ENCODE measurements at regions not wholly inside any gene's neighbourhood (a gene's known extent, or its start where the extent isn't known, plus 50 kb on each side); places are given as distances from the start of the nearest gene placed in this dataset.

DNA sequence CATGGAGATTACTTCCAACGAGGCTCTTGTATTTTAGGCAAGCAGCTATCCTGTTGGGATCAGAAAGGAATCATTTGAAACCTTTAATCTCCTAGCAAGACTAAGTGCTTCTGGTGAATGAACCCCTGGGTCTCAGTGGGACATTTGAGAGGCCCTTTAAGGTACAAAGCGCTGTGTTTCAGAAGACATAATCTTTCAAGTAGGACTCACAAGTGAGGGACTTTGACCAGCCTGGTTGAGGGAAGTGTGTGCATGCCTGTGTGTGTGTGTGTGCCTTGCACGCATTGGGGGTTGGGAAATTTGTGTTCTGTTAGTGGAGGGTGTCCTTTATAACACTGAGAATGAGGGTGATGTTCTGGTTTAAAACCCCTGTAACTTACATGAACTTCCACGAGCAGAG is 64.4 kb upstream of the KCNG1 start:
- intact Hi-C loops (cut with micrococcal nuclease) = no loop called here
- Histone ChIP-seq H3K4me2 (ENCODE audit: low read length) (no peak overlapping the region), H3K4me1 (ENCODE audit: insufficient read depth, low read length) (peaks cover under 1% of the 10 kb centered on the region; the same call in 1 of the 2 replicates), H3K9ac (ENCODE audit: low read length) (no peak overlapping the region), H3K9me3 (ENCODE audit: low read length) (no peaks in the 10 kb centered on the region), H3K4me3 (ENCODE audit: low read length) (no peak overlapping the region), H2AFZ (ENCODE audit: low read length) (no peak overlapping the region), H4K20me1 (ENCODE audit: low read length) (no peaks in the 10 kb centered on the region), H3K27me3 (ENCODE audit: low read length) (peaks cover 91% of the 10 kb centered on the region), H3K9me2 (replicated peaks; ENCODE audit: low read length) (no peaks in the 10 kb centered on the region), H3K27ac (ENCODE audit: low read length) (no peak overlapping the region), H3K79me2 (ENCODE audit: low read length) (no peaks in the 10 kb centered on the region), H3K36me3 (ENCODE audit: low read depth, low read length) (no peaks in the 10 kb centered on the region), H3F3A (ENCODE audit: low read length, unreplicated experiment) (no peaks in the 10 kb centered on the region)
- CTCF ChIA-PET = no interaction called here
- TF ChIP-seq EZH2 (IDR thresholded peaks at IDR 0.05; ENCODE audit: low read length, unreplicated experiment) = no peak
- TF ChIP-seq EZH2phosphoT487 (IDR thresholded peaks at IDR 0.05; ENCODE audit: borderline replicate concordance, low read length) = no peak
- TF ChIP-seq, protein P1, sequence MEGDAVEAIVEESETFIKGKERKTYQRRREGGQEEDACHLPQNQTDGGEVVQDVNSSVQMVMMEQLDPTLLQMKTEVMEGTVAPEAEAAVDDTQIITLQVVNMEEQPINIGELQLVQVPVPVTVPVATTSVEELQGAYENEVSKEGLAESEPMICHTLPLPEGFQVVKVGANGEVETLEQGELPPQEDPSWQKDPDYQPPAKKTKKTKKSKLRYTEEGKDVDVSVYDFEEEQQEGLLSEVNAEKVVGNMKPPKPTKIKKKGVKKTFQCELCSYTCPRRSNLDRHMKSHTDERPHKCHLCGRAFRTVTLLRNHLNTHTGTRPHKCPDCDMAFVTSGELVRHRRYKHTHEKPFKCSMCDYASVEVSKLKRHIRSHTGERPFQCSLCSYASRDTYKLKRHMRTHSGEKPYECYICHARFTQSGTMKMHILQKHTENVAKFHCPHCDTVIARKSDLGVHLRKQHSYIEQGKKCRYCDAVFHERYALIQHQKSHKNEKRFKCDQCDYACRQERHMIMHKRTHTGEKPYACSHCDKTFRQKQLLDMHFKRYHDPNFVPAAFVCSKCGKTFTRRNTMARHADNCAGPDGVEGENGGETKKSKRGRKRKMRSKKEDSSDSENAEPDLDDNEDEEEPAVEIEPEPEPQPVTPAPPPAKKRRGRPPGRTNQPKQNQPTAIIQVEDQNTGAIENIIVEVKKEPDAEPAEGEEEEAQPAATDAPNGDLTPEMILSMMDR (conservative IDR thresholded peaks at IDR 0.05; ENCODE audit: low read depth, low read length) = no peak
- no TSS peak for BruUV-seq (replicated peaks)
- POLR2A ChIA-PET (ENCODE audit: unreplicated experiment) = no interaction called here
- no peak for ATAC-seq
- no peak for DNase-seq

DNA sequence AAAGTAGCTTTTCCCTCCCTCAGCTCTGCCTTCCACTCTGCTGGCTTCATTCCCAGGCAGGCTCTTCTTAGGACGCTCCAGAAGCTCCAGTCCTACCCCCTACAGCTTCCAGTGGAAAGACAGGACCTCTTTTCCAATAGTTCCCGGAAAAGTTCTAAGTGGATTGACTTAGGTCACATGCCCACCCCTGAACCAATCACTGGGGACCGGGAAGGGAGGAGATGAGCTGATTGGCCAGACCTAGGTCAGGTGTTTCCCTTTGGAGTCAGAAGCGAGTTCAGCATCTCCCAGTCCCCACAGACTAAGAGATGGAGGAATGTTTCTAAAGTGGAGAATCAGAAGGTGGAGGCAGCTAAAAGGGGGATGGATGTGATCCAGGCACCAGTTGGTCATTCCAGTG is 62.9 kb upstream of the KCNG1 start:
- BruUV-seq (replicated peaks) = no TSS peak
- H3K27ac ChIP-seq (ENCODE audit: low read length) = no peak overlapping the region
- H3K4me1 ChIP-seq (ENCODE audit: insufficient read depth, low read length) = no peaks in the 10 kb centered on the region
- H3K4me3 ChIP-seq (ENCODE audit: low read length) = no peak overlapping the region
- H3K9me2 ChIP-seq (replicated peaks; ENCODE audit: low read length) = no peaks in the 10 kb centered on the region
- CTCF ChIA-PET = no interaction called here
- no peaks in the 10 kb centered on the region for H3K36me3 ChIP-seq (ENCODE audit: low read depth, low read length)
- no peak overlapping the region for H3K4me2 ChIP-seq (ENCODE audit: low read length)
- no peak for ATAC-seq
- no peaks in the 10 kb centered on the region for H3F3A ChIP-seq (ENCODE audit: low read length, unreplicated experiment)
- H3K9ac ChIP-seq (ENCODE audit: low read length) = no peak overlapping the region
- peaks cover 81% of the 10 kb centered on the region for H3K27me3 ChIP-seq (ENCODE audit: low read length)
- TF ChIP-seq, protein P1 (conservative IDR thresholded peaks at IDR 0.05; ENCODE audit: low read depth, low read length) = no peak
- TF ChIP-seq EZH2 (IDR thresholded peaks at IDR 0.05; ENCODE audit: low read length, unreplicated experiment) (no peak), EZH2phosphoT487 (IDR thresholded peaks at IDR 0.05; ENCODE audit: borderline replicate concordance, low read length) (no peak)
- H2AFZ ChIP-seq (ENCODE audit: low read length) = no peak overlapping the region
- POLR2A ChIA-PET (ENCODE audit: unreplicated experiment) = interaction anchor here (0.6 kb wide), 1 partner anchor 8 kb away, joined by 14 read pairs; no protein-coding TSS in a partner anchor
- no peaks in the 10 kb centered on the region for H3K79me2 ChIP-seq (ENCODE audit: low read length)
- no peaks in the 10 kb centered on the region for H4K20me1 ChIP-seq (ENCODE audit: low read length)
- DNase-seq = no peak
- intact Hi-C loops (cut with micrococcal nuclease) = no loop called here
- H3K9me3 ChIP-seq (ENCODE audit: low read length) = no peaks in the 10 kb centered on the region

DNA sequence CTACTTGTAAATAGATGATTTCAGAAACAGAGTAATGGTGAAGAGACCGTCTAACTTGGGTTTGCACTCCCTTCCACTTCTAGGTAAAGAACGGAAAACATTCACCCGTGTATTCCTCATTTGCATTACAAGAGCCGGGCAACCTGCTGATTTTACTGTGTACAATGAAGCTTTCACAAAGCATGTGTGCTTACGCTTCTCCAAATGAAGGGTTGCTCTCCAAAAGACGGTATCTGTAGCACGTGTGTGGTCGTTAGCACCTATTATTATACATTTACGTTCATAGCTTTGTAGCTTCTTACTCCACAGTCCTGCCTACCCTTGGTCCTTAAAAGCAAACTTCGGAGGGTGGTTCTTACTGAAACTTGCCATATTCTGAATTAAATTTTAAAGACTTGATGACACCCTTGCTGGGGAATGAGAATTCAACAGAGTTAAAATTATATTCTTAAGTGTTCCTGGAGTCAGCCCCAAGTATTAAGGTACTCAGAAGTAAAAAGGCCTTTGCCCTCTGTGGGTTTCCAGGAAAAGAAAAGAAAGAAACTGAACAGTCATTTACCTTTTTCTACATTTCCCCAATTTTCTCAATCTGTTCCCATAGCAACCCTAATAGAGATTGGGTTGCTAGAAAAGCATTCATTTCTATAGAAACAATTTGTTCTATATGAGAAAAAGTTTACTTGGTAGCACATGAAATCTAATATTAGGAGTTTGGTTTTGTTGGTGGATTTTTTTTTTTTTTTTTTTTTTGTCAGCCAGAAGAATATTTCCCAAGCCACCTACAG is 61.9 kb upstream of the KCNG1 start:
- H3K4me1 ChIP-seq (ENCODE audit: insufficient read depth, low read length) = no peaks in the 10 kb centered on the region
- no peak overlapping the region for H3K4me3 ChIP-seq (ENCODE audit: low read length)
- H3K27me3 ChIP-seq (ENCODE audit: low read length) = peaks cover 82% of the 10 kb centered on the region
- H3K9me3 ChIP-seq (ENCODE audit: low read length) = no peaks in the 10 kb centered on the region
- H3F3A ChIP-seq (ENCODE audit: low read length, unreplicated experiment) = no peaks in the 10 kb centered on the region
- no peak overlapping the region for H3K9ac ChIP-seq (ENCODE audit: low read length)
- no TSS peak for BruUV-seq (replicated peaks)
- H2AFZ ChIP-seq (ENCODE audit: low read length) = no peak overlapping the region
- H3K36me3 ChIP-seq (ENCODE audit: low read depth, low read length) = no peaks in the 10 kb centered on the region
- no peak overlapping the region for H3K4me2 ChIP-seq (ENCODE audit: low read length)
- ChIA-PET CTCF (no interaction called here), POLR2A (ENCODE audit: unreplicated experiment) (no interaction called here)
- ATAC-seq = no peak
- TF ChIP-seq, protein P1 (conservative IDR thresholded peaks at IDR 0.05; ENCODE audit: low read depth, low read length) = no peak
- TF ChIP-seq EZH2phosphoT487 (IDR thresholded peaks at IDR 0.05; ENCODE audit: borderline replicate concordance, low read length) (no peak), EZH2 (IDR thresholded peaks at IDR 0.05; ENCODE audit: low read length, unreplicated experiment) (no peak)
- DNase-seq = no peak
- H4K20me1 ChIP-seq (ENCODE audit: low read length) = no peaks in the 10 kb centered on the region
- H3K9me2 ChIP-seq (replicated peaks; ENCODE audit: low read length) = no peaks in the 10 kb centered on the region
- no peaks in the 10 kb centered on the region for H3K79me2 ChIP-seq (ENCODE audit: low read length)
- intact Hi-C loops (cut with micrococcal nuclease) = no loop called here
- H3K27ac ChIP-seq (ENCODE audit: low read length) = no peak overlapping the region

Measured in PC-3 (cell line).